Caco-2 (cell line): ENCODE measurements at regions not wholly inside any gene's neighbourhood (a gene's known extent, or its start where the extent isn't known, plus 50 kb on each side); places are given as distances from the start of the nearest gene placed in this dataset.

Experiments
- BruUV-seq: library from RNA; stranded (reverse); fragments of 400-500 nt; replicated peaks from 2 replicates; lab custom pipeline; 2021; lab: Mats Ljungman, UMichigan
- CTCF ChIA-PET: fragments of 300-600 bp; sonication (Branson Sonifier 250); formaldehyde crosslinking; loops from one replicate; lab custom pipeline; 2022; ENCODE audit warnings: antibody characterized with exemption; lab: Charles Lee
- POLR2A ChIA-PET: fragments of 300-600 bp; sonication (Branson Sonifier 250); formaldehyde crosslinking; loops from one replicate; lab custom pipeline; 2022; ENCODE audit warnings: antibody characterized with exemption; lab: Charles Lee
- DNase-seq, 2 experiments: peaks; one replicate each; pipeline versions ENCODE4 v3.0.0 to v3.0.0-alpha.2; 2020 to 2022
- H3K27me3 ChIP-seq: replicated peaks from 2 replicates; pipeline ENCODE4 v1.6.0; 2011; ENCODE audit warnings: low read length; ENCODE audit not compliant: control insufficient read depth, insufficient read depth
- H3K36me3 ChIP-seq: 2 replicates; pipeline ENCODE4 v1.5.1; 2011; ENCODE audit warnings: low read length; ENCODE audit not compliant: control insufficient read depth, insufficient read depth
- H3K4me1 ChIP-seq: fragments of 250-450 bp; sonication (Bioruptor Pico); 2 replicates; pipeline ENCODE4 v1.5.1; 2020; ENCODE audit warnings: mild to moderate bottlenecking
- H3K4me3 ChIP-seq: 2 replicates; pipeline ENCODE4 v1.5.1; 2011; ENCODE audit warnings: low read depth, mild to moderate bottlenecking, control low read depth, low read length
- H3K9me3 ChIP-seq: fragments of 250-450 bp; sonication (Bioruptor Pico); 2 replicates; pipeline ENCODE4 v1.5.1; 2020; ENCODE audit warnings: mild to moderate bottlenecking, moderate library complexity
- H3K27ac Mint-ChIP-seq: one replicate; pipeline ENCODE4 v1.8.0; 2022; ENCODE audit warnings: mixed read lengths; ENCODE audit not compliant: unreplicated experiment
- H3K27me3 Mint-ChIP-seq: one replicate; pipeline ENCODE4 v1.8.0; 2022; ENCODE audit warnings: mixed read lengths; ENCODE audit not compliant: insufficient read depth, unreplicated experiment
- H3K36me3 Mint-ChIP-seq: one replicate; pipeline ENCODE4 v1.8.0; 2022; ENCODE audit warnings: mild to moderate bottlenecking, mixed read lengths; ENCODE audit not compliant: insufficient read depth, unreplicated experiment
- H3K4me1 Mint-ChIP-seq: one replicate; pipeline ENCODE4 v1.8.0; 2022; ENCODE audit warnings: low read depth, mixed read lengths; ENCODE audit not compliant: unreplicated experiment
- H3K4me3 Mint-ChIP-seq: one replicate; pipeline ENCODE4 v1.8.0; 2022; ENCODE audit warnings: mild to moderate bottlenecking, moderate library complexity, mixed read lengths; ENCODE audit not compliant: unreplicated experiment
- H3K9me3 Mint-ChIP-seq: one replicate; pipeline ENCODE4 v1.8.0; 2022; ENCODE audit warnings: mixed read lengths; ENCODE audit not compliant: unreplicated experiment
- intact Hi-C: fragments of 100-400 bp; cut with micrococcal nuclease; formaldehyde crosslinking; loops from one replicate; pipeline ENCODE4 v1.10.0; 2022; ENCODE audit not compliant: unreplicated experiment
- TF ChIP-seq, protein P1 (sequence below), 2 experiments: fragments of 200-600 bp in 1 of 2; IDR thresholded peaks; 1 replicate in 1 of 2; 2 replicates in 1 of 2; pipeline versions ENCODE4 v1.5.1 to v1.8.0; 2011 to 2022; ENCODE audit warnings: antibody characterized with exemption in 1 of 2, control low read depth in 1 of 2, inconsistent platforms in 1 of 2, low read depth in 1 of 2, low read length in 1 of 2, mild to moderate bottlenecking in 1 of 2, moderate library complexity in 1 of 2; ENCODE audit not compliant: insufficient read depth in 1 of 2, severe bottlenecking in 1 of 2, unreplicated experiment in 1 of 2

DNA sequence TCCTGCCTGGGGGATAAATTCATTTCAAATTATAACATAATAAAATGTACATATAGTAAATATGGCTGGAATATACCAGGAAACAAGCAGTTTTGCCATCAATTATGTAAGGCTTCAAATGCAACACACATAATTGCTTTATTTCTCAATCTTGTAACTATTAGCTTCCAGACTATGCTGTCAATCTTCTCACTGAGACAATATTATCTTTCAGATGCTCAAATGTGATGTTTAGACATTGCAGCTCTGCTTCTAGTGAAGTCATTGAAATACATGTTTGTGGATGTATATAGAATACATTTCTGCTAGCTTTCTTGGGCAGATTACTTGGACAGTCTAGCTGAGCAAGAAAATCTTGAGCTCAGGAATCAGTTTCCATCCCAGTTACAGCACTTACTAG, 454.4 kb downstream of the TDRD3 start:
- H3K4me3 Mint-ChIP-seq, result no peak overlapping the region
- Histone ChIP-seq H3K27me3 (no peaks in the 10 kb centered on the region), H3K9me3 (peaks cover 13% of the 10 kb centered on the region), H3K36me3 (no peaks in the 10 kb centered on the region), H3K4me3 (no peak overlapping the region), H3K4me1 (no peaks in the 10 kb centered on the region)
- intact Hi-C loops, result no loop called here
- no TSS peak for BruUV-seq
- H3K27ac Mint-ChIP-seq, result no peak overlapping the region
- TF ChIP-seq, protein P1, sequence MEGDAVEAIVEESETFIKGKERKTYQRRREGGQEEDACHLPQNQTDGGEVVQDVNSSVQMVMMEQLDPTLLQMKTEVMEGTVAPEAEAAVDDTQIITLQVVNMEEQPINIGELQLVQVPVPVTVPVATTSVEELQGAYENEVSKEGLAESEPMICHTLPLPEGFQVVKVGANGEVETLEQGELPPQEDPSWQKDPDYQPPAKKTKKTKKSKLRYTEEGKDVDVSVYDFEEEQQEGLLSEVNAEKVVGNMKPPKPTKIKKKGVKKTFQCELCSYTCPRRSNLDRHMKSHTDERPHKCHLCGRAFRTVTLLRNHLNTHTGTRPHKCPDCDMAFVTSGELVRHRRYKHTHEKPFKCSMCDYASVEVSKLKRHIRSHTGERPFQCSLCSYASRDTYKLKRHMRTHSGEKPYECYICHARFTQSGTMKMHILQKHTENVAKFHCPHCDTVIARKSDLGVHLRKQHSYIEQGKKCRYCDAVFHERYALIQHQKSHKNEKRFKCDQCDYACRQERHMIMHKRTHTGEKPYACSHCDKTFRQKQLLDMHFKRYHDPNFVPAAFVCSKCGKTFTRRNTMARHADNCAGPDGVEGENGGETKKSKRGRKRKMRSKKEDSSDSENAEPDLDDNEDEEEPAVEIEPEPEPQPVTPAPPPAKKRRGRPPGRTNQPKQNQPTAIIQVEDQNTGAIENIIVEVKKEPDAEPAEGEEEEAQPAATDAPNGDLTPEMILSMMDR (IDR thresholded peaks at IDR 0.05; ENCODE audit: insufficient read depth in 1 of 2, low read depth in 1 of 2, low read length in 1 of 2, severe bottlenecking in 1 of 2, unreplicated experiment in 1 of 2), result no peak
- CTCF ChIA-PET, result no interaction called here
- H3K9me3 Mint-ChIP-seq, result peaks cover 26% of the 10 kb centered on the region
- DNase-seq, result no peak
- no peaks in the 10 kb centered on the region for H3K27me3 Mint-ChIP-seq
- no peaks in the 10 kb centered on the region for H3K4me1 Mint-ChIP-seq
- H3K36me3 Mint-ChIP-seq, result no peaks in the 10 kb centered on the region
- POLR2A ChIA-PET, result no interaction called here

DNA sequence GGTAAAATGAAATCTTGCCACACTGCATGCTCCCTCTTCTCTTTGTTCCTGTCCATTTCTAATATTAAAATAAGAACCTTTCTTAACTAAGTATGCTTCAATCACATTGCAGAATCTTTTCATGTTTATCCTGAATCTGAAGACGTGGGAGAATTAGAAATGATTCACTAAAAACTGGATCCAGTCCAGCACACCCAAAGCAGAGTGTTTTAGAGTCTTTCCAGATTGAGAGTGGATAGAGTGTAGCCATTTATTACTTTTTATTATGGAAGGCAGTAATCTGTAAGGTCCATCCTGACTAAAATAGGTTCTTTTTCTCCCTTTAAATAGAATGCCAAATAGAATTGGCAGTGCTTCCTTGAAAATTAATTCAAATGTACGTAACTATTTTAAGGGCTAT, 453.5 kb downstream of the TDRD3 start:
- no TSS peak for BruUV-seq
- H3K27me3 Mint-ChIP-seq, result no peaks in the 10 kb centered on the region
- ChIA-PET POLR2A (no interaction called here), CTCF (no interaction called here)
- Histone ChIP-seq H3K36me3 (no peaks in the 10 kb centered on the region), H3K4me3 (no peak overlapping the region), H3K9me3 (peaks cover 13% of the 10 kb centered on the region), H3K27me3 (no peaks in the 10 kb centered on the region), H3K4me1 (no peaks in the 10 kb centered on the region)
- no peak overlapping the region for H3K4me3 Mint-ChIP-seq
- intact Hi-C loops, result no loop called here
- peaks cover 26% of the 10 kb centered on the region for H3K9me3 Mint-ChIP-seq
- H3K27ac Mint-ChIP-seq, result no peak overlapping the region
- no peak for DNase-seq
- no peaks in the 10 kb centered on the region for H3K4me1 Mint-ChIP-seq
- TF ChIP-seq, protein P1 (IDR thresholded peaks at IDR 0.05; ENCODE audit: insufficient read depth in 1 of 2, low read depth in 1 of 2, low read length in 1 of 2, severe bottlenecking in 1 of 2, unreplicated experiment in 1 of 2), result no peak
- no peaks in the 10 kb centered on the region for H3K36me3 Mint-ChIP-seq

DNA sequence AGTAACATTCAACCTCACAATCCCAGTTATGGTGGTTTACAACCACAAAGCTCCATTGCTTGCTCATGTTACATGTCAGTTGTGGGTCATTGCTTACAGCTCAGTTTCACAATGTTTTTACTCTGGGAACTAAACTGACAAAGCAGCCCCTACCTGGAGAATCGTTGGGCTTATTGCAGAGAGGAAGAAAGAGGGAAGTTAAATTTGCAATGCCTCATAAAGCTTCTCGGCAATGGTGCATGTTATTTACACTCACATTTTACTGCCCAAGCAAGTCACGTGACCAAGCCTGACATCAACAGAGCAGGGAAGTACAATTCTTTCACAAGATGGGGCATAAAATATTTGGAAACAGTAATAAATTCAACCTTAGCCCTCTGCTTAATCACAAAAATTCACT, 441.6 kb downstream of the TDRD3 start:
- Histone ChIP-seq H3K27me3 (no peaks in the 10 kb centered on the region; the same call in 1 of the 2 replicates), H3K4me1 (no peaks in the 10 kb centered on the region), H3K9me3 (no peaks in the 10 kb centered on the region), H3K36me3 (no peaks in the 10 kb centered on the region), H3K4me3 (no peak overlapping the region)
- no peaks in the 10 kb centered on the region for H3K4me1 Mint-ChIP-seq
- H3K27ac Mint-ChIP-seq, result no peak overlapping the region
- ChIA-PET CTCF (no interaction called here), POLR2A (no interaction called here)
- H3K9me3 Mint-ChIP-seq, result no peaks in the 10 kb centered on the region
- TF ChIP-seq, protein P1 (IDR thresholded peaks at IDR 0.05; ENCODE audit: insufficient read depth in 1 of 2, low read depth in 1 of 2, low read length in 1 of 2, severe bottlenecking in 1 of 2, unreplicated experiment in 1 of 2), result no peak
- no peak for DNase-seq
- H3K4me3 Mint-ChIP-seq, result no peak overlapping the region
- H3K27me3 Mint-ChIP-seq, result peaks cover 7% of the 10 kb centered on the region
- no TSS peak for BruUV-seq
- intact Hi-C loops, result no loop called here
- H3K36me3 Mint-ChIP-seq, result no peaks in the 10 kb centered on the region
